Endothelial cell (in vitro differentiated cells): ENCODE measurements at regions not wholly inside any gene's neighbourhood (a gene's known extent, or its start where the extent isn't known, plus 50 kb on each side); places are given as distances from the start of the nearest gene placed in this dataset.

ENCODE experiments used
- DNase-seq: peaks from one replicate; pipeline ENCODE4 v3.0.0; 2021; ENCODE audit warnings: low spot score
- H3K27ac Mint-ChIP-seq: one replicate; pipeline ENCODE4 v1.8.0; 2021; ENCODE audit warnings: mixed read lengths, inconsistent platforms; ENCODE audit not compliant: unreplicated experiment
- H3K27me3 Mint-ChIP-seq: one replicate; pipeline ENCODE4 v1.8.0; 2021; ENCODE audit warnings: mild to moderate bottlenecking, moderate library complexity, mixed read lengths, inconsistent platforms; ENCODE audit not compliant: unreplicated experiment
- H3K36me3 Mint-ChIP-seq: one replicate; pipeline ENCODE4 v1.8.0; 2021; ENCODE audit warnings: mild to moderate bottlenecking, low read depth, mixed read lengths, inconsistent platforms; ENCODE audit not compliant: unreplicated experiment
- H3K4me1 Mint-ChIP-seq: one replicate; pipeline ENCODE4 v1.8.0; 2021; ENCODE audit warnings: mild to moderate bottlenecking, mixed read lengths, inconsistent platforms; ENCODE audit not compliant: unreplicated experiment
- H3K4me3 Mint-ChIP-seq: one replicate; pipeline ENCODE4 v1.8.0; 2021; ENCODE audit warnings: mild to moderate bottlenecking, mixed read lengths, inconsistent platforms; ENCODE audit not compliant: unreplicated experiment
- H3K9me3 Mint-ChIP-seq: one replicate; pipeline ENCODE4 v1.8.0; 2021; ENCODE audit warnings: mixed read lengths, inconsistent platforms; ENCODE audit not compliant: unreplicated experiment
- TF ChIP-seq, protein P1 (sequence below): fragments of 200-600 bp; sonication (generic); IDR thresholded peaks from one replicate; pipeline ENCODE4 v1.5.0; 2021; ENCODE audit warnings: antibody characterized with exemption; ENCODE audit not compliant: unreplicated experiment

DNA sequence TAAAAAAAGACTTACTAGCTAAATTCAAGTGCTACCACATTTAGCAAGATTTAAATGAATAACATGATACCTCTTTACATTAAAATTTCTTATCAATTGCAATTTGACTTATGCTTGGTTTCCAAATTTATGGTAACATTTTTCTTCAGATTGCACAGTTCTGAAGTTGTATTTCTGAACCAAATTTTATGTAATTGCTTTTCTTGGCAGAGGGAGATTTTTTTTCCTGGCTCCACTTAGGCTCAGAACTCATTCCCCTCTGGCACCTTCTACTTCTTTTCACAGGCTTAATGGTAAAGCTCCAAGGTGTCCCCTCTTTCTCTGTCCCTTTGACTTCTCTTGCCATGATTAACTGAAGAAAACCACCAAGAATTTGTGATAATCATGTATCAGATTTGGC, 99.8 kb upstream of the TMTC1 start:
- Mint-ChIP-seq H3K4me3 (no peak overlapping the region), H3K27ac (no peak overlapping the region), H3K4me1 (no peaks in the 10 kb centered on the region), H3K36me3 (no peaks in the 10 kb centered on the region), H3K9me3 (no peaks in the 10 kb centered on the region), H3K27me3 (no peaks in the 10 kb centered on the region)
- TF ChIP-seq, protein P1, sequence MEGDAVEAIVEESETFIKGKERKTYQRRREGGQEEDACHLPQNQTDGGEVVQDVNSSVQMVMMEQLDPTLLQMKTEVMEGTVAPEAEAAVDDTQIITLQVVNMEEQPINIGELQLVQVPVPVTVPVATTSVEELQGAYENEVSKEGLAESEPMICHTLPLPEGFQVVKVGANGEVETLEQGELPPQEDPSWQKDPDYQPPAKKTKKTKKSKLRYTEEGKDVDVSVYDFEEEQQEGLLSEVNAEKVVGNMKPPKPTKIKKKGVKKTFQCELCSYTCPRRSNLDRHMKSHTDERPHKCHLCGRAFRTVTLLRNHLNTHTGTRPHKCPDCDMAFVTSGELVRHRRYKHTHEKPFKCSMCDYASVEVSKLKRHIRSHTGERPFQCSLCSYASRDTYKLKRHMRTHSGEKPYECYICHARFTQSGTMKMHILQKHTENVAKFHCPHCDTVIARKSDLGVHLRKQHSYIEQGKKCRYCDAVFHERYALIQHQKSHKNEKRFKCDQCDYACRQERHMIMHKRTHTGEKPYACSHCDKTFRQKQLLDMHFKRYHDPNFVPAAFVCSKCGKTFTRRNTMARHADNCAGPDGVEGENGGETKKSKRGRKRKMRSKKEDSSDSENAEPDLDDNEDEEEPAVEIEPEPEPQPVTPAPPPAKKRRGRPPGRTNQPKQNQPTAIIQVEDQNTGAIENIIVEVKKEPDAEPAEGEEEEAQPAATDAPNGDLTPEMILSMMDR: no peak
- DNase-seq: no peak

DNA sequence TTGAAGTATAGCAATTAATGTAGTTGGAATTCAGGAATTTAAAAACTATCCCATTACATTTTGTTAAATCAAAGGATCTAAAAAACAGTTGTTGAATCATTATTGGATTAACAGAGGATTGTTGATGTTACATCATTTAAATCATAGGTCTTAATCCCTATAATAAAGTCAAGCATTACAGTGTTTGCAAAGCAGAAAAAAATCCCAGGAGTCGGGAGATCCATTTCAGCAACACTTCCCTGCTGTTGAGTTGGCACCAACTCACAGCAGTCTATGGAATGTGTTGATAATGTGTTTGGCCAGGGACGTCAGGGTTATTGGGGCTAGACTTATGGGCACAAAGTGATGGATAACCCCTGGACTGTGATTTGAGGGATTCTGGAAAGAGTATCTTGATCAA, 99.1 kb upstream of the TMTC1 start:
- Mint-ChIP-seq H3K9me3 (no peaks in the 10 kb centered on the region), H3K4me3 (no peak overlapping the region), H3K36me3 (no peaks in the 10 kb centered on the region), H3K4me1 (no peaks in the 10 kb centered on the region), H3K27me3 (no peaks in the 10 kb centered on the region), H3K27ac (no peak overlapping the region)
- DNase-seq: no peak
- TF ChIP-seq, protein P1: no peak

GRCh38 chr12:29880987-29881386, 97.2 kb upstream of the TMTC1 start:
- no peak overlapping the region for H3K27ac Mint-ChIP-seq
- no peaks in the 10 kb centered on the region for H3K4me1 Mint-ChIP-seq
- no peak overlapping the region for H3K4me3 Mint-ChIP-seq
- no peaks in the 10 kb centered on the region for H3K27me3 Mint-ChIP-seq
- no peak for DNase-seq
- no peaks in the 10 kb centered on the region for H3K9me3 Mint-ChIP-seq
- H3K36me3 Mint-ChIP-seq: no peaks in the 10 kb centered on the region
- TF ChIP-seq, protein P1: no peak

DNA sequence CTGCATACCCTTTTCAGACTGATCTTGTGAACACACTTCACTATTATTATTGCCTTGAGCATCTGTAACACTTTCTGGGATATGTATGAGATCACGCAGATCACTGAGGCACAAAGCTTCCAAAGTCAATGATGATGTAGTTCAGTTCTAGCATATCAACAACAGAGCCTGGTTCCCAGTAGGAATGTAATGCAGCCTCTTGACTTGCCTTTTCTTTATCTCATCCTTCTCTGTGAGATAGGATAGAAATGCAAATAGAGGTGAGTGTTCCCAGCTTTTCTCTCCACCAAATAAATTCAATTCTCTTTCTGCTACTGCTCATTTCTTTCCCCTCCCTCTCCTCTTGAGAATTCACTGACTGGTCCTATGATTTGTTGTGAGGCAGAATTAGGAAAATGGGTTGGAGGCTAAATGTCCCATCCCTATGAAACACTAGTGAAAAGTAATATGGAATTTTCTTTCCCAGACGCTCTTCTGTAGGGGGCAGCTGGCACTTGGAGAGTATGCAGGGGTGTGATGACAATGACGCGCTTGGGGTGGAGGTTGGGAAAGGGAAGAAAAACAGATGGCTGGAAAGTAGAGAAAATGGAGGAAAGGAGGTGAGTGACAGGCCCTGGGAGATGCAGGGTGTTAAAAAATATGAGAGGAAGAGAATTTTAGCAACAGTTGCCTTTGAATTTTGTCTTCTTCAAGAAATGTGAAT, 96.0 kb upstream of the TMTC1 start:
- Mint-ChIP-seq H3K27ac (no peak overlapping the region), H3K9me3 (no peaks in the 10 kb centered on the region), H3K4me1 (no peaks in the 10 kb centered on the region), H3K4me3 (no peak overlapping the region), H3K36me3 (no peaks in the 10 kb centered on the region), H3K27me3 (no peaks in the 10 kb centered on the region)
- no peak for DNase-seq
- TF ChIP-seq, protein P1: no peak

GRCh38 chr12:29869946-29870345, 86.2 kb upstream of the TMTC1 start:
- H3K27ac Mint-ChIP-seq: no peak overlapping the region
- H3K9me3 Mint-ChIP-seq: peaks cover 5% of the 10 kb centered on the region
- TF ChIP-seq, protein P1: no peak
- H3K4me1 Mint-ChIP-seq: no peaks in the 10 kb centered on the region
- DNase-seq: no peak
- no peaks in the 10 kb centered on the region for H3K27me3 Mint-ChIP-seq
- no peak overlapping the region for H3K4me3 Mint-ChIP-seq
- no peaks in the 10 kb centered on the region for H3K36me3 Mint-ChIP-seq
